GM12891 (cell line): ENCODE measurements at regions not wholly inside any gene's neighbourhood (a gene's known extent, or its start where the extent isn't known, plus 50 kb on each side); places are given as distances from the start of the nearest gene placed in this dataset.

ENCODE experiments used
- POLR2A ChIP-seq: IDR thresholded peaks from 2 replicates; pipeline ENCODE4 v1.6.1; 2011; ENCODE audit warnings: low read depth, low read length, control low read depth
- POLR2AphosphoS5 ChIP-seq: IDR thresholded peaks from 2 replicates; pipeline ENCODE4 v1.6.1; 2011; ENCODE audit warnings: low read depth, low read length, control low read depth
- TAF1 ChIP-seq: IDR thresholded peaks from 2 replicates; pipeline ENCODE4 v1.6.1; 2011; ENCODE audit warnings: low read depth, low read length, control low read depth

GRCh38 chr1:36613721-36614120 is 131.0 kb upstream of the CSF3R start:
- no peak for TF ChIP-seq POLR2A
- TF ChIP-seq POLR2AphosphoS5, result no peak
- no peak for TF ChIP-seq TAF1
